Epithelial cell of proximal tubule (primary cell): ENCODE measurements at regions not wholly inside any gene's neighbourhood (a gene's known extent, or its start where the extent isn't known, plus 50 kb on each side); places are given as distances from the start of the nearest gene placed in this dataset.
"Not testable (repeated sequence)": the region's sequence is repeated elsewhere in the genome, so short reads cannot be mapped to it uniquely, and the experiment has no call there.

Experiments used
- DNase-seq: peaks from one replicate; pipeline ENCODE4 v3.0.0-alpha.2; 2011; ENCODE audit warnings: low read depth
- H3K4me3 ChIP-seq: 2 replicates; pipeline ENCODE4 v1.5.1; 2011; ENCODE audit warnings: low read depth, mild to moderate bottlenecking, low read length
- TF ChIP-seq, protein P1 (sequence below): conservative IDR thresholded peaks from 2 replicates; pipeline ENCODE4 v1.5.1; 2012; ENCODE audit warnings: low read depth, mild to moderate bottlenecking, low read length

DNA sequence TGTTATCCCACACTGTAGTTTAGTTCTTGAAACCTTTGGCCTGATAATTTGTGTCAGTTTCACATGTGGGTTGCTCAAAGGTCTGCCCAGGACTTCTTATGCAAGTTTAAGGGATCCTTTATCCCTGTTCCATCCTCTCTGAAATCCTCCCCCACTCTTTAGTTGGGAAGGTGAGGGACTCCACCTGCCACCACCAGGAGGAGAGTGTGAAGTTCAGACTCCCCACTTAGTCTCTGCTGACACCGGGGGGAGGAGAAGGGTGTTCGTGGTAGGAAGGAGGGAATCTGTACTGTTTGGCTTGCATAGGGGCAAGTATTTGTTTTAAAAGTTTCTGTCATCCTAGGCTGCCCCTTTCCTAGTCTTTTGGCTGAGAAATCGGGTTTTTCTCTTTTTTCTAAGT, 211.8 kb downstream of the PPP4R3C start:
- DNase-seq: no peak
- H3K4me3 ChIP-seq: no peak overlapping the region
- TF ChIP-seq, protein P1, sequence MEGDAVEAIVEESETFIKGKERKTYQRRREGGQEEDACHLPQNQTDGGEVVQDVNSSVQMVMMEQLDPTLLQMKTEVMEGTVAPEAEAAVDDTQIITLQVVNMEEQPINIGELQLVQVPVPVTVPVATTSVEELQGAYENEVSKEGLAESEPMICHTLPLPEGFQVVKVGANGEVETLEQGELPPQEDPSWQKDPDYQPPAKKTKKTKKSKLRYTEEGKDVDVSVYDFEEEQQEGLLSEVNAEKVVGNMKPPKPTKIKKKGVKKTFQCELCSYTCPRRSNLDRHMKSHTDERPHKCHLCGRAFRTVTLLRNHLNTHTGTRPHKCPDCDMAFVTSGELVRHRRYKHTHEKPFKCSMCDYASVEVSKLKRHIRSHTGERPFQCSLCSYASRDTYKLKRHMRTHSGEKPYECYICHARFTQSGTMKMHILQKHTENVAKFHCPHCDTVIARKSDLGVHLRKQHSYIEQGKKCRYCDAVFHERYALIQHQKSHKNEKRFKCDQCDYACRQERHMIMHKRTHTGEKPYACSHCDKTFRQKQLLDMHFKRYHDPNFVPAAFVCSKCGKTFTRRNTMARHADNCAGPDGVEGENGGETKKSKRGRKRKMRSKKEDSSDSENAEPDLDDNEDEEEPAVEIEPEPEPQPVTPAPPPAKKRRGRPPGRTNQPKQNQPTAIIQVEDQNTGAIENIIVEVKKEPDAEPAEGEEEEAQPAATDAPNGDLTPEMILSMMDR: no peak

- TF ChIP-seq, protein P1: no peak
- H3K4me3 ChIP-seq: no peak overlapping the region
Measured at GRCh38 chrX:27242581-27242980, 220.6 kb downstream of the PPP4R3C start.

GRCh38 chrX:27241981-27242380, 221.2 kb downstream of the PPP4R3C start:
- TF ChIP-seq, protein P1: no peak

More at GRCh38 chrX:27242581-27242980, 220.6 kb downstream of the PPP4R3C start:
- DNase-seq: no peak

GRCh38 chrX:27240042-27240441, 223.1 kb downstream of the PPP4R3C start:
- not testable (repeated sequence) for H3K4me3 ChIP-seq, DNase-seq

More at GRCh38 chrX:27241981-27242380, 221.2 kb downstream of the PPP4R3C start:
- H3K4me3 ChIP-seq: no peak overlapping the region
- DNase-seq: no peak

DNA sequence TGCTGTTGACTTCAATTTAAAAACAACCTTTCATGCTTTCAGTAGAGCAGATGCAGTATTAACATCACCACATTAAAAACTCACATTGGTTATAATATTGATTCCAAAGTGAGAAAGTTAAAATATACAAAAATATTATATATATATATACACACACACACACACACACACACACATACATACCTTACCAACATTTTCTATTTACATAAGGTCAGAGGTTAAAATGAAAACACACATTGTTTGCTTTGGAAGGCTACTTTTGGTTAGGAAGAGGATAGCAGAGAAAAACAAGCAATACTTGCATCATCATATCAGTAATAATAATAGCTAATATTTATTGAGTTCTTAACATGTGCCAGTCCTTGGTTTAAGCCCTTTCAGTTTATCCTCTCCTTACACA, 226.5 kb downstream of the PPP4R3C start:
- H3K4me3 ChIP-seq: no peak overlapping the region
- TF ChIP-seq, protein P1: no peak
- DNase-seq: no peak

DNA sequence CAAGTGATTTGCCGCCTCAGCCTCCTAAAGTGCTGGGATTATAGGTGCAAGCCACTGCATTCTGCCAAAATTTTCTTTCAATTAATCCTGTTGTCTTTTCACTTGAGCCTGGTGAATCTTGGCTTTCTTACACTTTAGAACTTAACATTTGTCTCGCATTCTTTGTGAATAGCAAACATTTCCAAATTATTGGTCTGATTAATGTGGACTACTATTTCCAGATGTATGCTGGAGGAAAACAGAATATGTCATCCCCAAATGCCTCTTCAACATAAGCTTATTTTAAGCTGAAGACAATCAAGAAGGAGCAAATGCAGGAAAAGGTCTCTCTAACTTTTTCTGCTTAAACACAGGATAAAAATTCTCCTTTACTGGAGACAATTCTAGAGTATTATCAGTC, 233.4 kb downstream of the PPP4R3C start:
- no peak for DNase-seq
- TF ChIP-seq, protein P1: no peak
- no peak overlapping the region for H3K4me3 ChIP-seq

DNA sequence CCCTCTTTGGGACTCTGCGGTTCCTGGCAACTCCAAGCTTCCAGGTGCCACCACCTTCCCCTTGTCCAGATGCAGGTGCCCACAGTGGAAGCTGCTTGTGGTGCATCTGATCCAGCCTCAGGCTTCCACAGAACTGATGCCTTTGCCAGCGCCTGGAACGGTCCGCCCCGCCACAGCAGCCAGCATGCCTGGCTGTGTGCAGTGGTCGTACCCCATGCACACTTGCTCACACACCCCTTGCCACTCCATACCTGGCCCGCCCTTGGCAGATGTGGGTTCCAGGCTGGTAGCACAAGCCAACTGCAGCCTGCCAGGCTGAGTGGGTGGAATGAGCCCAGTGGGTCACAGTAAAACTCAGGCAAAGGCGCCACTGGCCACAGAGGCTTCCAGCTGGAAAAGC, 240.5 kb downstream of the PPP4R3C start:
- DNase-seq: no peak
- no peak overlapping the region for H3K4me3 ChIP-seq
- TF ChIP-seq, protein P1: no peak
